GM15510 (cell line): ENCODE measurements at regions not wholly inside any gene's neighbourhood (a gene's known extent, or its start where the extent isn't known, plus 50 kb on each side); places are given as distances from the start of the nearest gene placed in this dataset.

Experiments
- POLR2A ChIP-seq: IDR thresholded peaks from 3 replicates; pipeline ENCODE4 v1.6.1; 2011; ENCODE audit warnings: borderline replicate concordance; ENCODE audit not compliant: insufficient read length; ENCODE audit errors: extremely low read depth

DNA sequence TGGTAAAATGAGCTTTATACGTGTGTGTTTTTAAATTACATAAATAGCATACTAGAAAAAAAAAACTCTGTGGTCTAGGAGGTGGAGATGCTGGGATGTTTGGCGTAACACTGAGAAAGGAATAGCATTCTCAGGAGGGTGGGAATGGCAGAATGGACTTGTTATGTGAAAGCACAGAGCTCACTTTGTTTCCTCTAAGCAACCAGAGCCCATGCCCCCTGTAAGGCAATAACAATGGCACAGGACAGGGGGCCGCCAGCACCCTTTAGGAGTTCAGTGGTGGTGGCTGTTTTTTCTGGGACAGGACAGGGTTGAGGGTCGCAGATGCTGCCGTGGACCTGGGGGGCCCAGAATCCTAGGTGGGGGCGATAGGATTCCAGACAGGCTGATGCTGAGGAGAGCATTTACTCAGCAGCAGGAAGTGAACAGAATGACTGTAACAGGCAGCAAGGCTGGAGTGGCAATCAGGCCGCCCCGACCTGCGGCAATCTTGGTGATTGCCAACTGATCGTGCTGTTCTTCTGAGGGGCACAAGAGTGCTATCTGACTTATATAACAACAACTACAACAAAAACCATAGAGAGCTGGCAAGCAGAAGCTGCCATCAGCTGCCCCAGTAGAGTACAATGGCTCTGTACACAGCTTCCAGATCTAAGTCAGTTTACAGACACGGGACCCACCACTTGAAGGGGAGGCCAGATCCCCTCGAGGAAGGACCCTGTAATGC is 160.4 kb downstream of the UACA start:
- no peak for TF ChIP-seq POLR2A

DNA sequence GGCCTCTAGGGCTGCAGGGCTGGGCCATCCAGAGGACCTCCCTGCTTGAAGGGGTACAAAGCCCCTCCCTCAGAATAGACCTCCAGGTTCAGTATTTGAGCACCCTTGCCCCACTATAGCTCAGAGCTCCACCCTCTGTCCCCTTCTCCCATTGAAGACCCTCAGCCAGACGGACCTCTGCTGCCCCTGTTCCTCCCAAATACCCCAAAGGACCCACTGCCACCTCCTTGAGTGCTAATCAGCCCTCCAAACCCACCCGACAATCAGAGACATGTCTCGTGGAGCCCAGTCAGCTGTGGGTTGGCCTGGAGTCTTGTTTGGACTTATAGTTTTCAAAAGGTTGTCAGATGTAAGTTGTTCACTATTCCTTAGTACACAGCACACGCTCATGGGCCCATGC is 161.1 kb downstream of the UACA start:
- no peak for TF ChIP-seq POLR2A

GRCh38 chr15:70597945-70598344 is 165.4 kb downstream of the UACA start:
- TF ChIP-seq POLR2A: no peak

GRCh38 chr15:70597056-70597603 is 166.2 kb downstream of the UACA start:
- TF ChIP-seq POLR2A: no peak

DNA sequence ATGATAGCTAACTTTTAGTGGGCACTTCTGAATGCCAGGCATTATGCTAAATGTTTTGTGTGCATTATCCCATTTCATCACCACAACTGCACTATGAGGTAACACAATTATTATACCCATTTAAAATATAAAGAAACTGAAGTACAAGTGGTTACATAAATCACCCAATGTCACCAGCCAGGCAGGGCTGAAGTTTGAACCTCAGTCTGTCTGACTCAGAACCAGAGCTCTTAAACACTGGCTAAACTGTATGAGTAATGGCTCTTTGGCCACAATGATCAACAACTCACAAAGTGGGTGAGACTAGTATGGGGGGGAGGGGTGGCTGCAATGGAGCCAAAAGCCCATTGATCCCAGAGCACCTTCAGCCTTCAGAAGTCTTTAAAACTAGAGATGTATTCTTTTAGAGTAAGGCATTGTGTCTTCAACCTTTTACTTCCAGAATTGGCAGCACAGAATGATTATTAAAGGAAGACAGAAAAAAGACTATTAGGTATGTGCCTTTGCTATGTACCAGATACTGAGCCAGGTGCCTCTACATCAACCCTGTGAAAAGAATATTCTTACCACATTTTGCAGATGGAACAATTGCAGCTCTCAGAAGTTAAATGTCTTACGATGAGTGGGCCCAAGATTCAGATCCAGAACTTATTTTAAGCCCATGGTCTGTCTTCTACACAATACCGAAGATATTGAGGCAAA is 166.9 kb downstream of the UACA start:
- TF ChIP-seq POLR2A: no peak

DNA sequence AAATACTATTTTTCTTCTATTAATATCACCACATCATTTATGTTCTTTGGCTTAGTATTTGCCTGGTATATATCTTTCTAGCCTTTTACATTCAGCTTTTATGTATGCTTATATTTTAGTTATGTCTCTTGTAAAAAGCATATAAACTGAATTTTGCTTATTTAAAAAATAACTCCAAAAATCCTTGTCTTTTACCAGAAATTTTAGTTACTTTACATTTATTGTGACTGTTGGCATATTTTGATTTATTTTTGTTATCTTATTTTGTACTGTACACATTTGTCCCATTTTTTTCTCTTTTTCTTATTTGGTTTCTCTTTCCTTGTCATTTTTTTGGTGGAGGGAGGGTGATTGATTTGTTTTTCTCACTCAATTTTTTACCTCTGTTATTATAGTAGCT is 169.6 kb downstream of the UACA start:
- TF ChIP-seq POLR2A: no peak

DNA sequence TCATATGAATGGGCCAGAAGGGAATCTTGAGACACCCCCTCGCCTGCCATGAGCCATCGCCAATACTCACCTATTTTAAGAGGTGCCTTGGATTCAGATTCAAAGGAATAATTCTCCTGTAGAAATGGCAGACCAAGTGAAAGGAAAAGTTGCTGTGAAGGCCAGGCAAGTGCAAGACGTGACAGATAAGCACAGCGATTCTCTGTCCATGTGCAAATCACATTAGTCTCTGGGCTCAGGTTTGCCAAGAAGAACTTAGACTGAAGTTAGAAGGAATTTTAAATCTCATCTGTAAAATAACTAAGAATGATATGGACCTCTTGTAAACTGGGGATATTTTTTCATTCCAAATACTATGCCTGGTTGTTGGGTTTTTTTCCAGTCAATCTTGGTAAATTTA is 173.6 kb downstream of the UACA start:
- no peak for TF ChIP-seq POLR2A

DNA sequence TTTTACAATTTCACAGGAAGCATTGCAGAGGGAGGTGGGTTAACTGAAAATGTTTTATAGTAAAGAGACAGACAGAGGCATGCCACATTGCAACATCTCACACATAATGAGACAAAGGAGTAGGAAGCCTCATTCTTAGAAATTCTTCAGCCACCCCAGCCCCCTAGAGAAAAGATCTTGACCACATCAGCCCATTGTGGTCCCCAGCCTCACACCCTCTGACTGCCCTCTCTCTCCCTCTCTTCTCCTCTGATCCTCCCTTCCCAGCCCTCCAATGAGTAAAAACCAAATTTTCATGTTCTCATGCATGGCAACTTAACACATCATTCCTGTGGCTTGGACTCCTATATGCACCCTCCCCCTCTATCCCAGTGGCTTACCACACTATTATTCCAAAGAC is 174.1 kb downstream of the UACA start:
- TF ChIP-seq POLR2A: no peak

DNA sequence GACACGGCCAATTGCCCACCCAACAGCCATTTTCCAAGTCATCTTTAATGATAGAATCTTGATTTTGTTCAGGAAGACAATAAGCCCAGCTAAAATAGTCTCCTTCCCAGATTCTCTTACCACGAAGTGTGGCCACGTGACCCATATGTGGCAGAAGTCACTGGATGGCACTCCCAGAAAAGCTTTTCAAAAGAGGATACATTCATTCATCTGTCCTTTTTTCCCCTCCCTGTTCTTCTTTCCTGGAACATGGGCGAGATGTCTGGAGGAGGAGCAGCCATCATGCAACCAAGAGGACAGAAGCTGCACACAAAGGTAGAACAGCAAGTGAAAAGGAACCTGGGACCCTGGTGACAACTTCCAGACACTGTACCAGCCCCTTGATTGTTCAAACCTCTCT is 174.7 kb downstream of the UACA start:
- no peak for TF ChIP-seq POLR2A

GRCh38 chr15:70587896-70588567 is 175.3 kb downstream of the UACA start:
- TF ChIP-seq POLR2A: no peak

GRCh38 chr15:70586241-70586640 is 177.1 kb downstream of the UACA start:
- TF ChIP-seq POLR2A: no peak

GRCh38 chr15:70585707-70586034 is 177.7 kb downstream of the UACA start:
- no peak for TF ChIP-seq POLR2A

DNA sequence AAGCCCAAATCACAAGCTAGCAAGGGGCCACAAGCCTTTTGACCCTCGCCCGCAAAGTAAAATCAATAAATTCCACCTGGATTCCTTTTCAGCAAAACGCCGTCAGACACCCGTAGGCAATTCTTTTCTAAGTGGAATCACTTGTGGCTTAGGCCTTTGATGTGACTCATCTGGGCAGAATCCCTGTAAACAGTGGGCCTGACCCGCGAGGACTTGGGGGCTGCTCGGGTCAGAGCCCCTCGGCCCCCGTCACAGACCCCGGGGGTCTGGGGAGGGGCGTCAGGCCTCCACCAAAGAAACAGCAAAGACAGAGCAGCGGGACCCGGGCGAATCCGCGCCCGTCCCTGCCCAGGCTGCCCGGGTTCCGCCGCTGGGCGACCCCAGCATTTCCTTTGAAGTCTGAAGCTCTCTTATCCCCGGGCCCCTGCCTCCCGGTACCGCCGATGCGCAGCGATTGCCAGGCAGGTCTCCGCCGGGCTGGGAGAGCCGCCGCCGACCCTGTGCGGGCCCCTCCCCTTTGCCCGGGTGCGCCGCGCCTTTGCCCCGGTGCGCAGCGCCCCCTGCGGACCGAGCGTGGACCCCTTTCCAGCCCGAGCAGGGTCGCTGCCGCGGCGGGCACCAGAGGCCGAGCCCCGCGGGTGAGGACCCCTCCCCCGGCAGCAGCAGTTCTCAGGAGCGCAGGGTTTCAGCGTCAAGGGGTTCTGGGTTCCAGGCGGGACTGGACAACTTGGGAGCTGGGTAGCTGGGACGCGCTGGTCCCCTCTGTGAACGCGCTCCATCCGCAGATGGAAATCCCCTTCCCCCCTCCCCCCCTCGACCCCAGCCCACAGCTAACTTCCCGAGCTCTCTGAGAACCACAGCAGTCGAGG is 178.3 kb downstream of the UACA start:
- TF ChIP-seq POLR2A: no peak

DNA sequence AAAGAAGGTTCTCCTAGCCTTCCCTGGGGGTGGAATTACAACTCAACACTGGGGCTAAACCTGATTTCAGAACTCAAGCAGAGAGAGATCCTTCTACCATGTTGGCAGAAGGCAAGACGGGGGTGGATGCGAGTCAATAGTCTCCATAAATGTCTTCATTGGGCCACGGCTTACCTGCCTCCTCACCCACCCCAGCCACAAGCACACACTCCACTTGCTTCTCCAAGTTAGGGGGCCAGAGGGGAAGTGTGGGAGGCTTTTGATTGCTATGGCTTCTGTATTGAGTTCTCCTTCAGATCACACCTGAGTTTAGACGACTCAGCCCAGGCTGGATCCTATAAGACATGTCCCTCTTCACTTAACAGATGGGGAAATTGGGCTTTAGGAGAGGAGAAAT is 178.9 kb downstream of the UACA start:
- TF ChIP-seq POLR2A: no peak

- TF ChIP-seq POLR2A: no peak
These were observed 180.4 kb downstream of the UACA start for GRCh38 chr15:70583006-70583405.
